Endothelial cell of umbilical vein (primary cell): ENCODE measurements at regions not wholly inside any gene's neighbourhood (a gene's known extent, or its start where the extent isn't known, plus 50 kb on each side); places are given as distances from the start of the nearest gene placed in this dataset.

Experiments used
- BruUV-seq: library from RNA; stranded (reverse); fragments of 400-500 nt; replicated peaks from 2 replicates; lab custom pipeline; 2021; lab: Mats Ljungman, UMichigan
- CTCF ChIA-PET: fragments of 300-600, 350-600 bp; sonication (Branson Sonifier 250); formaldehyde crosslinking; loops from one replicate; lab custom pipeline; 2021; ENCODE audit warnings: antibody characterized with exemption, inconsistent platforms; lab: Charles Lee
- POLR2A ChIA-PET: fragments of 300-600, 350-600 bp; sonication (Branson Sonifier 250); formaldehyde crosslinking; loops from one replicate; lab custom pipeline; 2021; ENCODE audit warnings: antibody characterized with exemption, inconsistent platforms; lab: Charles Lee
- DNase-seq: peaks from one replicate; pipeline ENCODE4 v3.0.0-alpha.2; 2011; ENCODE audit warnings: low read depth, low spot score
- FAIRE-seq: peaks from 2 replicates; lab custom pipeline; 2011; peaks lifted over from hg19 to GRCh38; lab: Jason Lieb, UNC
- H2AFZ ChIP-seq: 2 replicates; pipeline ENCODE4 v1.6.0; 2012; ENCODE audit warnings: low read depth, low read length, control low read depth, inconsistent platforms
- H3K27ac ChIP-seq: 2 replicates; pipeline ENCODE4 v1.5.1; 2011; ENCODE audit warnings: low read depth, mild to moderate bottlenecking, control low read depth, low read length, moderate library complexity; ENCODE audit not compliant: insufficient read depth
- H3K27me3 ChIP-seq, 2 experiments: 2 replicates each; pipeline versions ENCODE4 v1.6.0 to v1.6.1; 2011; ENCODE audit warnings: low read length in 2 of 2, mixed read lengths in 1 of 2; ENCODE audit not compliant: control insufficient read depth in 2 of 2, insufficient read depth in 2 of 2
- H3K36me3 ChIP-seq, 2 experiments: 2 replicates in 1 of 2; 3 replicates in 1 of 2; pipeline ENCODE4 v1.5.1; 2011; ENCODE audit warnings: low read length in 2 of 2, mild to moderate bottlenecking in 1 of 2, moderate library complexity in 1 of 2; ENCODE audit not compliant: control insufficient read depth in 2 of 2, insufficient read depth in 2 of 2; ENCODE audit errors: extremely low read depth in 1 of 2
- H3K4me1 ChIP-seq: 3 replicates; pipeline ENCODE4 v1.5.1; 2011; ENCODE audit warnings: mild to moderate bottlenecking, low read length; ENCODE audit not compliant: control insufficient read depth, insufficient read depth; ENCODE audit errors: extremely low read depth
- H3K4me2 ChIP-seq: 2 replicates; pipeline ENCODE4 v1.6.1; 2011; ENCODE audit warnings: low read length, control low read depth, mixed read lengths; ENCODE audit not compliant: insufficient read depth
- H3K4me3 ChIP-seq, 3 experiments: fragments of 200-600 bp in 1 of 3; sonication (generic), shearing (Covaris generic) in 1 of 3; replicated peaks in 1 of 3; 2 replicates each; pipeline ENCODE4 v1.5.1; 2011 to 2016; ENCODE audit warnings: control low read depth in 3 of 3, low read length in 3 of 3, mild to moderate bottlenecking in 2 of 3, inconsistent platforms in 1 of 3, low read depth in 1 of 3, moderate library complexity in 1 of 3; ENCODE audit not compliant: insufficient read depth in 1 of 3
- H3K79me2 ChIP-seq: 2 replicates; pipeline ENCODE4 v1.6.0; 2012; ENCODE audit warnings: low read length, inconsistent platforms; ENCODE audit not compliant: control insufficient read depth, insufficient read depth
- H3K9ac ChIP-seq: replicated peaks from 2 replicates; pipeline ENCODE3; 2011; ENCODE audit warnings: low read length, control low read depth; ENCODE audit not compliant: insufficient read depth; ENCODE audit errors: extremely low read depth
- H3K9me1 ChIP-seq: replicated peaks from 3 replicates; pipeline ENCODE4 v1.6.0; 2011; ENCODE audit warnings: mild to moderate bottlenecking, low read length; ENCODE audit not compliant: control insufficient read depth, insufficient read depth; ENCODE audit errors: extremely low read depth
- H3K9me3 ChIP-seq: replicated peaks from 2 replicates; pipeline ENCODE4 v1.5.1; 2012; ENCODE audit warnings: low read length, inconsistent platforms; ENCODE audit not compliant: control insufficient read depth, insufficient read depth
- H4K20me1 ChIP-seq: replicated peaks from 2 replicates; pipeline ENCODE3; 2011; ENCODE audit warnings: mild to moderate bottlenecking, low read length; ENCODE audit not compliant: control insufficient read depth, insufficient read depth; ENCODE audit errors: extremely low read depth
- CTCF ChIP-seq, 2 donors: IDR thresholded peaks; 1 replicate in 1 of 2; 2 replicates in 1 of 2; pipeline ENCODE4 v1.5.1; 2011; ENCODE audit warnings: low read length in 2 of 2, mild to moderate bottlenecking in 2 of 2, moderate library complexity in 2 of 2, control low read depth in 1 of 2, inconsistent platforms in 1 of 2, low read depth in 1 of 2; ENCODE audit not compliant: insufficient read depth in 1 of 2; ENCODE audit errors: extremely low read depth in 1 of 2
- EZH2 ChIP-seq: IDR thresholded peaks from 2 replicates; pipeline ENCODE4 v1.6.1; 2012; ENCODE audit warnings: borderline replicate concordance, low read depth, mild to moderate bottlenecking, moderate library complexity, low read length, inconsistent platforms; ENCODE audit not compliant: severe bottlenecking
- FOS ChIP-seq: IDR thresholded peaks from 2 replicates; pipeline ENCODE4 v1.6.1; 2011; ENCODE audit warnings: mild to moderate bottlenecking, low read length, moderate library complexity, borderline replicate concordance; ENCODE audit not compliant: insufficient read depth
- GATA2 ChIP-seq: IDR thresholded peaks from 2 replicates; pipeline ENCODE4 v1.7.0; 2011; ENCODE audit warnings: low read depth, mild to moderate bottlenecking, moderate library complexity, mixed read lengths, low read length; ENCODE audit not compliant: insufficient read length, insufficient read depth
- JUN ChIP-seq: IDR thresholded peaks from 2 replicates; pipeline ENCODE4 v1.6.1; 2011; ENCODE audit warnings: borderline replicate concordance, low read depth; ENCODE audit not compliant: insufficient read length, insufficient read depth
- MAX ChIP-seq: IDR thresholded peaks from 2 replicates; pipeline ENCODE4 v1.6.1; 2011; ENCODE audit not compliant: insufficient read depth, insufficient read length
- MYC ChIP-seq: IDR thresholded peaks from one replicate; pipeline ENCODE4 v1.6.1; 2011; ENCODE audit warnings: mild to moderate bottlenecking, low read depth, low read length
- POLR2A ChIP-seq: IDR thresholded peaks from 2 replicates; pipeline ENCODE4 v1.6.1; 2012; ENCODE audit warnings: low read depth, mild to moderate bottlenecking, control low read depth, low read length
- POLR2AphosphoS5 ChIP-seq: IDR thresholded peaks from 2 replicates; pipeline ENCODE4 v1.6.1; 2012; ENCODE audit warnings: low read depth, mild to moderate bottlenecking, control low read depth, low read length, moderate library complexity; ENCODE audit not compliant: insufficient read depth
- dilution Hi-C: fragments of 300-500 bp; cut with MboI; formaldehyde crosslinking; loops from one replicate; pipeline ENCODE4 v1.15.0; 2019; ENCODE audit warnings: low sequenced_read_pairs; ENCODE audit not compliant: extremely low pct_ligation_motif_present
- intact Hi-C: fragments of 100-400 bp; cut with micrococcal nuclease; formaldehyde crosslinking; loops from one replicate; pipeline ENCODE4 v1.10.0; 2022

GRCh38 chr7:3246651-3247050 lies 54.4 kb upstream of the SDK1 start:
- no peak overlapping the region for H2AFZ ChIP-seq
- FAIRE-seq (no peak), DNase-seq (no peak)
- peaks cover 9% of the 10 kb centered on the region for H3K4me1 ChIP-seq
- H3K36me3 ChIP-seq = no peaks in the 10 kb centered on the region
- H3K27ac ChIP-seq = no peak overlapping the region
- no peaks in the 10 kb centered on the region for H3K27me3 ChIP-seq
- no peaks in the 10 kb centered on the region for H4K20me1 ChIP-seq
- H3K9me3 ChIP-seq = no peaks in the 10 kb centered on the region
- H3K4me3 ChIP-seq = no peak overlapping the region
- dilution Hi-C loops = no loop called here
- no peaks in the 10 kb centered on the region for H3K79me2 ChIP-seq
- no peaks in the 10 kb centered on the region for H3K9me1 ChIP-seq
- intact Hi-C loops = no loop called here
- CTCF ChIA-PET = no interaction called here
- no peak for TF ChIP-seq MAX
- no peak for TF ChIP-seq EZH2
- no peak overlapping the region for H3K9ac ChIP-seq
- POLR2A ChIA-PET = no interaction called here
- no TSS peak for BruUV-seq
- no peak overlapping the region for H3K4me2 ChIP-seq

- POLR2A ChIA-PET = no interaction called here
- DNase-seq (no peak), FAIRE-seq (no peak)
- dilution Hi-C loops = no loop called here
- H3K27me3 ChIP-seq = no peaks in the 10 kb centered on the region
- no TSS peak for BruUV-seq
- CTCF ChIA-PET = no interaction called here
- no peaks in the 10 kb centered on the region for H3K79me2 ChIP-seq
- no peak overlapping the region for H2AFZ ChIP-seq
- H3K4me3 ChIP-seq = no peak overlapping the region
- H3K27ac ChIP-seq = no peak overlapping the region
- no peaks in the 10 kb centered on the region for H3K9me3 ChIP-seq
- H3K9ac ChIP-seq = no peak overlapping the region
- no peaks in the 10 kb centered on the region for H3K9me1 ChIP-seq
- H4K20me1 ChIP-seq = no peaks in the 10 kb centered on the region
- H3K36me3 ChIP-seq = no peaks in the 10 kb centered on the region
- no peaks in the 10 kb centered on the region for H3K4me1 ChIP-seq
- intact Hi-C loops = no loop called here
- no peak overlapping the region for H3K4me2 ChIP-seq
- TF ChIP-seq CTCF (IDR thresholded peaks at IDR 0.05; ENCODE audit: extremely low read depth in 1 of 2, insufficient read depth in 1 of 2, low read depth in 1 of 2, low read length in 2 of 2) (no peak), POLR2AphosphoS5 (no peak), MAX (no peak), FOS (no peak), JUN (no peak), MYC (no peak), GATA2 (no peak), EZH2 (no peak), POLR2A (no peak)
Observed at GRCh38 chr7:3250725-3251124, 50.3 kb upstream of the SDK1 start.
